Heart right ventricle (tissue), 16 donors: ENCODE measurements at regions not wholly inside any gene's neighbourhood (a gene's known extent, or its start where the extent isn't known, plus 50 kb on each side); places are given as distances from the start of the nearest gene placed in this dataset.

Experiments
- ATAC-seq, 8 donors: fragments of 200-7000 bp; cut with Tn5 transposase; one replicate each; pipeline ENCODE4 v1.9.1; 2020; ENCODE audit warnings: mild to moderate bottlenecking in 8 of 8, moderate library complexity in 8 of 8, moderate number of reproducible peaks in 1 of 8
- DNase-seq, 2 donors: peaks; one replicate each; pipeline ENCODE4 v3.0.0-alpha.2; 2020
- H3K27ac ChIP-seq, 10 donors: fragments of 200-600 bp; sonication (generic) in 2 of 10; one replicate each; pipeline versions ENCODE4 v1.5.0 to v1.8.0; 2020 to 2022; ENCODE audit warnings: mild to moderate bottlenecking in 3 of 10
- H3K27me3 ChIP-seq, 7 donors: fragments of 200-600 bp; one replicate each; pipeline ENCODE4 v1.8.0; 2021 to 2022; ENCODE audit warnings: mild to moderate bottlenecking in 2 of 7
- H3K36me3 ChIP-seq, 9 donors: fragments of 200-600 bp; sonication (generic) in 1 of 9; one replicate each; pipeline versions ENCODE4 v1.5.0 to v1.8.0; 2020 to 2022; ENCODE audit warnings: mild to moderate bottlenecking in 2 of 9
- H3K4me1 ChIP-seq, 9 donors: fragments of 200-600 bp; sonication (generic) in 1 of 9; one replicate each; pipeline versions ENCODE4 v1.5.0 to v1.8.0; 2020 to 2022; ENCODE audit warnings: mild to moderate bottlenecking in 4 of 9
- H3K4me3 ChIP-seq, 10 donors: fragments of 200-600 bp; sonication (generic) in 2 of 10; one replicate each; pipeline versions ENCODE4 v1.5.0 to v1.8.0; 2020 to 2022; ENCODE audit warnings: mild to moderate bottlenecking in 7 of 10, moderate library complexity in 2 of 10
- H3K9me3 ChIP-seq, 11 donors: fragments of 200-600 bp in 10 of 11; sonication (generic) in 2 of 11; one replicate each; pipeline versions ENCODE4 v1.5.0 to v1.8.0; 2013 to 2022; ENCODE audit warnings: mild to moderate bottlenecking in 2 of 11, control low read depth in 1 of 11, moderate library complexity in 1 of 11
- CTCF ChIP-seq, 9 donors: fragments of 200-600 bp; sonication (generic) in 2 of 9; IDR thresholded peaks; one replicate each; pipeline versions ENCODE4 v1.5.0 to v1.8.0; 2021 to 2022; ENCODE audit warnings: antibody characterized with exemption in 9 of 9, mild to moderate bottlenecking in 5 of 9, moderate library complexity in 1 of 9
- WGBS, 2 donors: extraction: QIAGEN DNeasy Blood & Tissue Kit; methylation state at CpG; one replicate each; pipeline ENCODE4 v1.1.7; 2013; ENCODE audit warnings: inconsistent platforms in 1 of 2; 5-methylcytosine and 5-hydroxymethylcytosine counted together
- intact Hi-C, 10 donors: fragments of 100-400 bp; cut with DNase I; formaldehyde crosslinking; loops; one replicate each; pipeline versions ENCODE4 v1.11.1 to v1.14.2; 2022
- donor health status: Arrhythmogenic right ventricular cardiomyopathy.
- donor health status: ischemic (EF 13 %, LVEDD 7.1; RV severe dilation, severe dysfunction).
- donor health status: healthy with polysubstance abuse.
- donor health status: DM: no; HTN: yes; CAD: no.
- donor health status: DM: no; HTN: no; CAD: no.
- donor health status: ischemic (EF 25% LVEDD 6.9; RV normal size, moderate dysfunction).
- donor health status: ischemic (EF 25% LVEDD 5.7; RV mildly dilated, moderate dysfunction).
- donor health status: healthy.
- donor health status: DM: yes; HTN: yes; CAD: no.
- donor health status: Ischemic cardiomyopathy.
- donor health status: ischemic (EF 35%, LVEDD 5.7; RV mildly dilated, moderate dysfunction).
- donor health status: nonischemic (EF 11% LVEDD 7.7; RV severe dilation, severe dysfunction).
- donor health status: DM: yes; HTN: yes; CAD: no.
- donor health status: PGD.
- donor health status: ischemic (EF 29% LVEDD 5.4; RV normal size, mild dysfunction).
- donor health status: nonischemic (EF 23%, LVEDD 6.1; RV moderate dilation, normal function).

GRCh38 chr11:42265072-42265471, 805.6 kb upstream of the LRRC4C start:
- DNase-seq, result no peak
- Histone ChIP-seq H3K4me3 (no peak overlapping the region), H3K27ac (no peak overlapping the region), H3K27me3 (no peaks in the 10 kb centered on the region), H3K4me1 (no peaks in the 10 kb centered on the region), H3K36me3 (no peaks in the 10 kb centered on the region), H3K9me3 (no peaks in the 10 kb centered on the region)
- TF ChIP-seq CTCF (IDR thresholded peaks at IDR 0.05), result no peak
- WGBS, 2 donors, result 87% methylated on average over 7 of the region's 7 CpGs
- no peak for ATAC-seq
- intact Hi-C loops, result no loop called here

GRCh38 chr11:42271306-42271705, 811.9 kb upstream of the LRRC4C start:
- ATAC-seq (no peak), DNase-seq (no peak)
- Histone ChIP-seq H3K27ac (no peak overlapping the region), H3K9me3 (peaks cover 0 to 28% (median 16%) of the 10 kb centered on the region in 11 donors), H3K4me3 (no peak overlapping the region), H3K27me3 (no peaks in the 10 kb centered on the region), H3K36me3 (no peaks in the 10 kb centered on the region), H3K4me1 (no peaks in the 10 kb centered on the region)
- no peak for TF ChIP-seq CTCF (IDR thresholded peaks at IDR 0.05)
- 57 to 76% methylated on average over 3 of the region's 3 CpGs for WGBS, 2 donors
- intact Hi-C loops, result no loop called here

- TF ChIP-seq CTCF (IDR thresholded peaks at IDR 0.05), result no peak
- Histone ChIP-seq H3K36me3 (no peaks in the 10 kb centered on the region), H3K27me3 (no peaks in the 10 kb centered on the region), H3K4me1 (no peaks in the 10 kb centered on the region), H3K4me3 (no peak overlapping the region), H3K9me3 (peaks cover 0 to 37% (median 20%) of the 10 kb centered on the region in 11 donors), H3K27ac (no peak overlapping the region)
- intact Hi-C loops, result no loop called here
- DNase-seq, result no peak
- ATAC-seq, result no peak
- WGBS, 2 donors, result 87 to 90% methylated on average over 6 of the region's 6 CpGs
These were observed 814.5 kb upstream of the LRRC4C start for GRCh38 chr11:42273977-42274376.

GRCh38 chr11:42296910-42297309, 837.5 kb upstream of the LRRC4C start:
- no peak for TF ChIP-seq CTCF (IDR thresholded peaks at IDR 0.05)
- WGBS, 2 donors, result 77 to 79% methylated on average over 1 of the region's 1 CpG
- H3K4me3 ChIP-seq, result no peak overlapping the region

More at GRCh38 chr11:42296910-42297309, 837.5 kb upstream of the LRRC4C start:
- Histone ChIP-seq H3K36me3 (no peaks in the 10 kb centered on the region), H3K4me1 (no peaks in the 10 kb centered on the region), H3K27ac (no peak overlapping the region), H3K27me3 (no peaks in the 10 kb centered on the region), H3K9me3 (peaks cover 0 to 27% (median 7%) of the 10 kb centered on the region in 11 donors)
- intact Hi-C loops, result no loop called here
- DNase-seq (no peak), ATAC-seq (no peak)
